GM12878 (cell line): ENCODE measurements at regions not wholly inside any gene's neighbourhood (a gene's known extent, or its start where the extent isn't known, plus 50 kb on each side); places are given as distances from the start of the nearest gene placed in this dataset.

ENCODE experiments used
- ATAC-seq: fragments of 200-7000 bp; cut with Tn5 transposase; 3 replicates; pipeline ENCODE4 v1.9.1; 2020; ENCODE audit warnings: mild to moderate bottlenecking, moderate library complexity
- BruUV-seq: library from RNA; stranded (reverse); fragments of 400-500 nt; replicated peaks from 2 replicates; lab custom pipeline; 2021; lab: Mats Ljungman, UMichigan
- CTCF ChIA-PET: fragments of 300-600 bp; sonication (Branson Sonifier 250); formaldehyde crosslinking; extraction: SDS; loops from one replicate; lab custom pipeline; 2021; ENCODE audit warnings: inconsistent platforms; lab: Yijun Ruan, JAX
- POLR2A ChIA-PET: fragments of 350-600 bp; formaldehyde crosslinking; extraction: SDS; loops from one replicate; lab custom pipeline; 2021; ENCODE audit warnings: inconsistent platforms; lab: Charles Lee
- RAD21 ChIA-PET: fragments of 300-600 bp; sonication (Branson Sonifier 250); formaldehyde crosslinking; loops from one replicate; lab custom pipeline; 2023; ENCODE audit warnings: antibody characterized with exemption; ENCODE audit not compliant: unreplicated experiment; lab: Charles Lee
- SMC1A ChIA-PET: fragments of 300-600 bp; sonication (Branson Sonifier 250); formaldehyde crosslinking; loops from one replicate; lab custom pipeline; 2023; ENCODE audit not compliant: unreplicated experiment, uncharacterized antibody; lab: Charles Lee
- DNase-seq: peaks from one replicate; pipeline ENCODE4 v3.0.0-alpha.2; 2011; ENCODE audit warnings: low read depth, low spot score
- FAIRE-seq: peaks from 3 replicates; lab custom pipeline; 2011; peaks lifted over from hg19 to GRCh38; lab: Jason Lieb, UNC
- H2AFZ ChIP-seq: 2 replicates; pipeline ENCODE4 v1.6.0; 2011; ENCODE audit warnings: low read depth, low read length, control low read depth; ENCODE audit not compliant: control insufficient read depth
- H3K27ac ChIP-seq: 2 replicates; pipeline ENCODE4 v1.5.1; 2011; ENCODE audit warnings: control low read depth; ENCODE audit not compliant: control insufficient read depth, insufficient read depth
- H3K27me3 ChIP-seq, 2 experiments: replicated peaks in 1 of 2; 2 replicates each; pipeline versions ENCODE4 v1.6.0 to v1.6.1; 2011; ENCODE audit warnings: low read length in 1 of 2; ENCODE audit not compliant: control insufficient read depth in 2 of 2, insufficient read depth in 2 of 2
- H3K36me3 ChIP-seq, 2 experiments: 2 replicates each; pipeline ENCODE4 v1.5.1; 2011; ENCODE audit warnings: low read length in 1 of 2; ENCODE audit not compliant: control insufficient read depth in 2 of 2, insufficient read depth in 2 of 2
- H3K4me1 ChIP-seq: 2 replicates; pipeline ENCODE4 v1.6.1; 2011; ENCODE audit warnings: mild to moderate bottlenecking, low read length, moderate library complexity, mixed read lengths; ENCODE audit not compliant: control insufficient read depth, insufficient read depth
- H3K4me2 ChIP-seq: 2 replicates; pipeline ENCODE4 v1.6.0; 2011; ENCODE audit warnings: control low read depth; ENCODE audit not compliant: control insufficient read depth, insufficient read depth
- H3K4me3 ChIP-seq: fragments of 200-600 bp; sonication (generic); 2 replicates; pipeline ENCODE4 v1.5.1; 2016
- H3K79me2 ChIP-seq: 2 replicates; pipeline ENCODE4 v1.6.0; 2011; ENCODE audit warnings: low read length; ENCODE audit not compliant: control insufficient read depth, insufficient read depth
- H3K9ac ChIP-seq: 2 replicates; pipeline ENCODE4 v1.8.0; 2011; ENCODE audit warnings: low read length, control low read depth, mixed read lengths; ENCODE audit not compliant: control insufficient read depth, insufficient read depth
- H3K9me3 ChIP-seq: replicated peaks from 3 replicates; pipeline ENCODE4 v1.5.1; 2011; ENCODE audit warnings: mild to moderate bottlenecking, low read length; ENCODE audit not compliant: control insufficient read depth, insufficient read depth
- H4K20me1 ChIP-seq: 2 replicates; pipeline ENCODE4 v1.6.0; 2011; ENCODE audit not compliant: control insufficient read depth, insufficient read depth
- BHLHE40 ChIP-seq, 2 experiments: fragments of 450-650 bp in 1 of 2; IDR thresholded peaks; 2 replicates each; pipeline ENCODE4 v1.6.1; 2011 to 2017; ENCODE audit warnings: low read depth in 2 of 2, borderline replicate concordance in 1 of 2, improper control_type of control experiment in 1 of 2, low read length in 1 of 2, mild to moderate bottlenecking in 1 of 2
- CHD4 ChIP-seq: fragments of 200-600 bp; sonication (generic); IDR thresholded peaks from 2 replicates; pipeline ENCODE4 v1.6.1; 2016; ENCODE audit warnings: mild to moderate bottlenecking
- E2F8 ChIP-seq: fragments of 450-650 bp; IDR thresholded peaks from 2 replicates; pipeline ENCODE4 v1.6.1; 2018; ENCODE audit warnings: mild to moderate bottlenecking, low read depth, moderate library complexity; ENCODE audit not compliant: partially characterized antibody
- E4F1 ChIP-seq: fragments of 450-650 bp; IDR thresholded peaks from 2 replicates; pipeline ENCODE4 v1.6.1; 2018; ENCODE audit warnings: borderline replicate concordance, mild to moderate bottlenecking; ENCODE audit not compliant: partially characterized antibody
- ELK1 ChIP-seq: IDR thresholded peaks from 2 replicates; pipeline ENCODE4 v1.6.1; 2012; ENCODE audit warnings: low read depth, low read length, improper control_type of control experiment
- ESRRA ChIP-seq: IDR thresholded peaks from 2 replicates; pipeline ENCODE4 v1.6.1; 2012; ENCODE audit warnings: mild to moderate bottlenecking, low read length, improper control_type of control experiment
- KAT2A ChIP-seq: conservative IDR thresholded peaks from 2 replicates; pipeline ENCODE4 v1.6.1; 2011; ENCODE audit warnings: low read depth, low read length; ENCODE audit not compliant: control insufficient read depth
- RAD51 ChIP-seq: fragments of 450-650 bp; IDR thresholded peaks from 2 replicates; pipeline ENCODE4 v1.6.1; 2016; ENCODE audit warnings: moderate library complexity, mild to moderate bottlenecking, inconsistent platforms
- SIN3A ChIP-seq: IDR thresholded peaks from 2 replicates; pipeline ENCODE4 v1.6.1; 2012; ENCODE audit warnings: low read depth, low read length, improper control_type of control experiment
- USF2 ChIP-seq: IDR thresholded peaks from 2 replicates; pipeline ENCODE4 v1.6.1; 2011; ENCODE audit warnings: low read depth, low read length, improper control_type of control experiment, borderline replicate concordance
- ZBTB33 ChIP-seq: fragments of 450-650 bp; IDR thresholded peaks from 2 replicates; pipeline ENCODE4 v1.6.1; 2017; ENCODE audit warnings: mild to moderate bottlenecking
- ZNF274 ChIP-seq: IDR thresholded peaks from one replicate; pipeline ENCODE4 v1.8.0; 2011; ENCODE audit not compliant: insufficient read length, insufficient read depth
- WGBS: methylation state at CpG from one replicate; pipeline ENCODE4 v1.1.6; 2016; ENCODE audit warnings: low lambda C conversion rate; ENCODE audit not compliant: insufficient replicate concordance, insufficient coverage; ENCODE audit errors: missing lambda C conversion rate; 5-methylcytosine and 5-hydroxymethylcytosine counted together
- in situ Hi-C: fragments of 300-500 bp; cut with MboI; formaldehyde crosslinking; loops from 9 replicates; pipeline ENCODE4 v1.14.3; 2018; ENCODE audit warnings: mixed read lengths
- intact Hi-C: fragments of 100-400 bp; cut with micrococcal nuclease; formaldehyde crosslinking; loops from one replicate; pipeline ENCODE4 v1.14.2; 2022; ENCODE audit not compliant: unreplicated experiment

GRCh38 chr5:29001666-29002065 is 1963.3 kb upstream of the CDH9 start (continued):
- no peak for TF ChIP-seq E2F8
- no peak for TF ChIP-seq ESRRA
- no peak for TF ChIP-seq KAT2A
- TF ChIP-seq ZNF274, result no peak

GRCh38 chr5:28984639-28985038 is 1946.3 kb upstream of the CDH9 start:
- ChIA-PET SMC1A (no interaction called here), POLR2A (no interaction called here), RAD21 (no interaction called here), CTCF (no interaction called here)
- Histone ChIP-seq H3K27me3 (no peaks in the 10 kb centered on the region), H3K27ac (no peak overlapping the region), H3K9me3 (no peaks in the 10 kb centered on the region), H3K4me2 (no peak overlapping the region), H3K79me2 (no peaks in the 10 kb centered on the region), H3K4me3 (no peak overlapping the region), H3K9ac (no peak overlapping the region), H4K20me1 (no peaks in the 10 kb centered on the region), H3K4me1 (no peaks in the 10 kb centered on the region), H2AFZ (no peak overlapping the region), H3K36me3 (no peaks in the 10 kb centered on the region)
- 8% methylated on average over 2 of the region's 2 CpGs for WGBS
- no TSS peak for BruUV-seq
- ATAC-seq (no peak), DNase-seq (no peak), FAIRE-seq (no peak)
- intact Hi-C loops, result no loop called here
- in situ Hi-C loops, result no loop called here
- TF ChIP-seq ELK1 (no peak), SIN3A (no peak), E4F1 (no peak), USF2 (no peak), BHLHE40 (IDR thresholded peaks at IDR 0.05; ENCODE audit: borderline replicate concordance in 1 of 2, low read depth in 2 of 2, low read length in 1 of 2) (no peak), RAD51 (no peak), CHD4 (no peak), ZBTB33 (no peak)
